HUES64 (cell line): ENCODE measurements at regions not wholly inside any gene's neighbourhood (a gene's known extent, or its start where the extent isn't known, plus 50 kb on each side); places are given as distances from the start of the nearest gene placed in this dataset.

ENCODE experiments used
- H3K27ac ChIP-seq: 2 replicates; pipeline ENCODE4 v1.7.0; 2013; ENCODE audit warnings: low read depth, low read length, inconsistent platforms
- H3K27me3 ChIP-seq: 2 replicates; pipeline ENCODE4 v1.6.1; 2013; ENCODE audit warnings: mild to moderate bottlenecking, low read length; ENCODE audit not compliant: insufficient read depth
- H3K36me3 ChIP-seq: 2 replicates; pipeline ENCODE4 v1.6.1; 2013; ENCODE audit warnings: mild to moderate bottlenecking, low read length; ENCODE audit not compliant: insufficient read depth
- H3K4me1 ChIP-seq: 2 replicates; pipeline ENCODE4 v1.6.1; 2013; ENCODE audit warnings: mild to moderate bottlenecking, low read length, moderate library complexity; ENCODE audit not compliant: insufficient read depth
- H3K4me3 ChIP-seq: 2 replicates; pipeline ENCODE4 v1.5.1; 2013; ENCODE audit warnings: mild to moderate bottlenecking, low read length, moderate library complexity
- H3K9ac ChIP-seq: 2 replicates; pipeline ENCODE4 v1.6.1; 2013; ENCODE audit warnings: mild to moderate bottlenecking, low read depth, low read length
- H3K9me3 ChIP-seq: 2 replicates; pipeline ENCODE4 v1.6.1; 2013; ENCODE audit warnings: low read depth, low read length; ENCODE audit not compliant: insufficient read depth
- WGBS: fragments of 150-250, 120-280 bp; methylation state at CpG from one replicate; pipeline ENCODE4 v1.1.7; 2013; ENCODE audit warnings: missing lambda C conversion rate; 5-methylcytosine and 5-hydroxymethylcytosine counted together

- Histone ChIP-seq H3K4me3 (no peak overlapping the region), H3K9ac (no peak overlapping the region), H3K27me3 (no peaks in the 10 kb centered on the region), H3K4me1 (no peaks in the 10 kb centered on the region), H3K27ac (no peak overlapping the region), H3K9me3 (no peaks in the 10 kb centered on the region), H3K36me3 (no peaks in the 10 kb centered on the region)
- WGBS: 96% methylated on average over 3 of the region's 4 CpGs
Observed at GRCh38 chr9:10961883-10962282, 349.1 kb upstream of the PTPRD start.

- H3K27me3 ChIP-seq: no peaks in the 10 kb centered on the region
- H3K4me3 ChIP-seq: no peak overlapping the region
- H3K9ac ChIP-seq: no peak overlapping the region
- no CpG with 5 or more reads among the region's 1 CpG for WGBS
- no peaks in the 10 kb centered on the region for H3K9me3 ChIP-seq
- no peak overlapping the region for H3K27ac ChIP-seq
- H3K4me1 ChIP-seq: no peaks in the 10 kb centered on the region
- no peaks in the 10 kb centered on the region for H3K36me3 ChIP-seq
Observed at GRCh38 chr9:10983251-10983650, 370.4 kb upstream of the PTPRD start.

GRCh38 chr9:10999646-11000045, 386.8 kb upstream of the PTPRD start:
- no peak overlapping the region for H3K27ac ChIP-seq
- no peaks in the 10 kb centered on the region for H3K27me3 ChIP-seq
- H3K9me3 ChIP-seq: no peaks in the 10 kb centered on the region
- no peaks in the 10 kb centered on the region for H3K36me3 ChIP-seq
- no peak overlapping the region for H3K9ac ChIP-seq
- H3K4me1 ChIP-seq: no peaks in the 10 kb centered on the region
- no peak overlapping the region for H3K4me3 ChIP-seq
- WGBS: 97% methylated on average over 4 of the region's 4 CpGs

- no peaks in the 10 kb centered on the region for H3K36me3 ChIP-seq
- H3K4me1 ChIP-seq: no peaks in the 10 kb centered on the region
- H3K9me3 ChIP-seq: no peaks in the 10 kb centered on the region
- H3K27ac ChIP-seq: no peak overlapping the region
- H3K9ac ChIP-seq: no peak overlapping the region
- H3K27me3 ChIP-seq: no peaks in the 10 kb centered on the region
- H3K4me3 ChIP-seq: no peak overlapping the region
Observed at GRCh38 chr9:11001546-11001945, 388.7 kb upstream of the PTPRD start.

GRCh38 chr9:11002705-11003104, 389.9 kb upstream of the PTPRD start:
- H3K27me3 ChIP-seq: no peaks in the 10 kb centered on the region
- H3K9me3 ChIP-seq: no peaks in the 10 kb centered on the region
- no peak overlapping the region for H3K27ac ChIP-seq
- 42% methylated on average over 1 of the region's 1 CpG for WGBS
- H3K36me3 ChIP-seq: no peaks in the 10 kb centered on the region
- no peak overlapping the region for H3K9ac ChIP-seq
- no peak overlapping the region for H3K4me3 ChIP-seq
- no peaks in the 10 kb centered on the region for H3K4me1 ChIP-seq

GRCh38 chr9:11003836-11004235, 391.0 kb upstream of the PTPRD start:
- H3K4me3 ChIP-seq: no peak overlapping the region
- H3K27me3 ChIP-seq: no peaks in the 10 kb centered on the region
- H3K27ac ChIP-seq: no peak overlapping the region
- no peaks in the 10 kb centered on the region for H3K4me1 ChIP-seq
- no peaks in the 10 kb centered on the region for H3K36me3 ChIP-seq
- H3K9me3 ChIP-seq: no peaks in the 10 kb centered on the region
- H3K9ac ChIP-seq: no peak overlapping the region
- WGBS: 90% methylated on average over 4 of the region's 4 CpGs

GRCh38 chr9:11011696-11012095, 398.9 kb upstream of the PTPRD start:
- no peaks in the 10 kb centered on the region for H3K27me3 ChIP-seq
- H3K4me1 ChIP-seq: no peaks in the 10 kb centered on the region
- H3K9me3 ChIP-seq: no peaks in the 10 kb centered on the region
- no peak overlapping the region for H3K4me3 ChIP-seq
- no peak overlapping the region for H3K9ac ChIP-seq
- H3K27ac ChIP-seq: no peak overlapping the region
- H3K36me3 ChIP-seq: no peaks in the 10 kb centered on the region
- 98% methylated on average over 7 of the region's 7 CpGs for WGBS

- H3K36me3 ChIP-seq: no peaks in the 10 kb centered on the region
- H3K9me3 ChIP-seq: no peaks in the 10 kb centered on the region
- no peaks in the 10 kb centered on the region for H3K4me1 ChIP-seq
- H3K4me3 ChIP-seq: no peak overlapping the region
- 90% methylated on average over 2 of the region's 2 CpGs for WGBS
- no peaks in the 10 kb centered on the region for H3K27me3 ChIP-seq
- no peak overlapping the region for H3K27ac ChIP-seq
- H3K9ac ChIP-seq: no peak overlapping the region
Observed at GRCh38 chr9:11016081-11016480, 403.3 kb upstream of the PTPRD start.

- 96% methylated on average over 2 of the region's 2 CpGs for WGBS
- no peak overlapping the region for H3K27ac ChIP-seq
- H3K9me3 ChIP-seq: no peaks in the 10 kb centered on the region
- no peaks in the 10 kb centered on the region for H3K36me3 ChIP-seq
- H3K9ac ChIP-seq: no peak overlapping the region
- H3K4me1 ChIP-seq: no peaks in the 10 kb centered on the region
- H3K4me3 ChIP-seq: no peak overlapping the region
- no peaks in the 10 kb centered on the region for H3K27me3 ChIP-seq
Observed at GRCh38 chr9:11023201-11023600, 410.4 kb upstream of the PTPRD start.

GRCh38 chr9:11025775-11026174, 413.0 kb upstream of the PTPRD start:
- Histone ChIP-seq H3K9me3 (no peaks in the 10 kb centered on the region), H3K4me3 (no peak overlapping the region), H3K27ac (no peak overlapping the region), H3K36me3 (no peaks in the 10 kb centered on the region), H3K27me3 (no peaks in the 10 kb centered on the region), H3K4me1 (0 out of 2 replicates have a peak, but pooled peaks cover 2% of the 10 kb centered on the region), H3K9ac (no peak overlapping the region)
- WGBS: 100% methylated on average over 1 of the region's 2 CpGs

- 70% methylated on average over 7 of the region's 7 CpGs for WGBS
- no peak overlapping the region for H3K4me3 ChIP-seq
- no peaks in the 10 kb centered on the region for H3K36me3 ChIP-seq
- H3K27me3 ChIP-seq: no peaks in the 10 kb centered on the region
- peak overlapping the region; percentile 77; the same call in 1 of the 2 replicates for H3K27ac ChIP-seq
- no peak overlapping the region for H3K9ac ChIP-seq
- peaks cover 24% of the 10 kb centered on the region for H3K4me1 ChIP-seq
- no peaks in the 10 kb centered on the region for H3K9me3 ChIP-seq
Observed at GRCh38 chr9:11038366-11038765, 425.6 kb upstream of the PTPRD start.

GRCh38 chr9:11039006-11039405, 426.2 kb upstream of the PTPRD start:
- 67% methylated on average over 5 of the region's 5 CpGs for WGBS
- H3K9ac ChIP-seq: no peak overlapping the region
- peak overlapping the region; percentile 77; the same call in 1 of the 2 replicates for H3K27ac ChIP-seq
- peaks cover 23% of the 10 kb centered on the region for H3K4me1 ChIP-seq
- H3K27me3 ChIP-seq: no peaks in the 10 kb centered on the region
- H3K4me3 ChIP-seq: no peak overlapping the region
- H3K9me3 ChIP-seq: no peaks in the 10 kb centered on the region
- no peaks in the 10 kb centered on the region for H3K36me3 ChIP-seq
